Transverse colon (tissue), 4 donors: ENCODE measurements at regions not wholly inside any gene's neighbourhood (a gene's known extent, or its start where the extent isn't known, plus 50 kb on each side); places are given as distances from the start of the nearest gene placed in this dataset.
"Not testable (repeated sequence)": the region's sequence is repeated elsewhere in the genome, so short reads cannot be mapped to it uniquely, and the experiment has no call there.

Source experiments
- DNase-seq: peaks from one replicate; pipeline ENCODE4 v3.0.0-alpha.2; 2019
- H3K27ac ChIP-seq, 4 donors: fragments of 200-600 bp; sonication (generic); 2 replicates each; pipeline ENCODE4 v1.5.1; 2016 to 2018; ENCODE audit warnings: inconsistent platforms in 4 of 4
- H3K27me3 ChIP-seq: fragments of 200-600 bp; sonication (generic); 2 replicates; pipeline ENCODE4 v1.5.1; 2017; ENCODE audit warnings: inconsistent platforms
- H3K36me3 ChIP-seq, 4 donors: fragments of 200-600 bp; sonication (generic); 2 replicates each; pipeline ENCODE4 v1.5.1; 2017 to 2019; ENCODE audit warnings: inconsistent platforms in 4 of 4
- H3K4me1 ChIP-seq, 4 donors: fragments of 200-600 bp; sonication (generic); 2 replicates each; pipeline ENCODE4 v1.5.1; 2017 to 2020; ENCODE audit warnings: inconsistent platforms in 4 of 4
- H3K4me3 ChIP-seq, 4 donors: fragments of 200-600 bp; sonication (generic); 1 replicate in 1 of 4; 2 replicates in 3 of 4; pipeline versions ENCODE4 v1.5.1 to v1.6.1; 2017 to 2019; ENCODE audit warnings: inconsistent platforms in 4 of 4
- H3K9me3 ChIP-seq, 2 donors: fragments of 200-600 bp; sonication (generic); 2 replicates each; pipeline ENCODE4 v1.5.1; 2017 to 2019; ENCODE audit warnings: inconsistent platforms in 2 of 2
- CTCF ChIP-seq, 5 experiments: fragments of 200-600 bp in 3 of 5; fragments of 450-650 bp in 2 of 5; sonication (generic) in 3 of 5; IDR thresholded peaks; 1 replicate in 2 of 5; 2 replicates in 3 of 5; pipeline ENCODE4 v1.5.1; 2016 to 2017; ENCODE audit warnings: antibody characterized with exemption in 5 of 5, inconsistent platforms in 3 of 5, mild to moderate bottlenecking in 2 of 5, moderate library complexity in 1 of 5
- EP300 ChIP-seq: sonication (generic); formaldehyde crosslinking; IDR thresholded peaks from one replicate; pipeline ENCODE4 v1.6.1; 2017; ENCODE audit warnings: antibody characterized with exemption, low read depth
- POLR2A ChIP-seq: fragments of 450-650 bp; IDR thresholded peaks from one replicate; pipeline ENCODE4 v1.6.1; 2016; ENCODE audit warnings: antibody characterized with exemption, mild to moderate bottlenecking, moderate library complexity
- POLR2AphosphoS5 ChIP-seq, 3 donors: sonication (generic); formaldehyde crosslinking; IDR thresholded peaks; one replicate each; pipeline ENCODE4 v1.6.1; 2016; ENCODE audit warnings: antibody characterized with exemption in 3 of 3
- WGBS, 2 donors: methylation state at CpG; one replicate each; pipeline ENCODE4 v1.1.5; 2018; ENCODE audit warnings: low coverage in 1 of 2; 5-methylcytosine and 5-hydroxymethylcytosine counted together
- in situ Hi-C, 4 donors: fragments of 200-750 bp; cut with MboI; loops; one replicate each; pipeline versions ENCODE4 v1.15.0 to v1.15.1; 2017; ENCODE audit warnings: low sequenced_read_pairs in 3 of 4, low pct_ligation_motif_present in 1 of 4, low pct_unique_long_range_greater_than_20kb in 1 of 4
- intact Hi-C: fragments of 100-400 bp; cut with DNase I; formaldehyde crosslinking; loops from one replicate; pipeline ENCODE4 v1.15.1; 2023; ENCODE audit warnings: low total_unique reads

- H3K4me1 ChIP-seq: peaks cover 0 to 29% (median 1%) of the 10 kb centered on the region in 4 donors
- H3K27me3 ChIP-seq: no peaks in the 10 kb centered on the region
- H3K27ac ChIP-seq: peak overlapping the region; percentile 79 to 86 (median 85)
- TF ChIP-seq POLR2A (no peak), POLR2AphosphoS5 (IDR thresholded peaks at IDR 0.05) (peak in 2 of 3 donors; percentile 53 to 65), CTCF (IDR thresholded peaks at IDR 0.05) (no peak)
- no peak overlapping the region for H3K4me3 ChIP-seq
- DNase-seq: peak; percentile 48
- intact Hi-C loops: loop anchor here (10.0 kb wide), 1 partner anchor 264 kb away; no protein-coding TSS in a partner anchor
- H3K36me3 ChIP-seq: no peaks in the 10 kb centered on the region
- in situ Hi-C loops: loop anchor here in 1 of 4 donors (10.0 kb wide), 1 partner anchor 264 kb away; no protein-coding TSS in a partner anchor
- H3K9me3 ChIP-seq: no peaks in the 10 kb centered on the region
Measured at GRCh38 chr2:188788621-188789020, 185.6 kb upstream of the COL3A1 start.

GRCh38 chr2:188789951-188790350 is 184.2 kb upstream of the COL3A1 start:
- intact Hi-C loops (loop anchor here (10.0 kb wide), 1 partner anchor 265 kb away; no protein-coding TSS in a partner anchor), in situ Hi-C loops (loop anchor here in 1 of 4 donors (10.0 kb wide), 1 partner anchor 265 kb away; no protein-coding TSS in a partner anchor)
- Histone ChIP-seq H3K27me3 (no peaks in the 10 kb centered on the region), H3K27ac (peak overlapping the region in 3 of 4 donors; percentile 16 to 25 (median 18)), H3K36me3 (no peaks in the 10 kb centered on the region), H3K4me3 (no peak overlapping the region), H3K4me1 (peaks cover 0 to 29% (median 1%) of the 10 kb centered on the region in 4 donors), H3K9me3 (no peaks in the 10 kb centered on the region)
- 85 to 88% methylated on average over 1 of the region's 1 CpG for WGBS, 2 donors
- DNase-seq: no peak
- TF ChIP-seq CTCF (IDR thresholded peaks at IDR 0.05) (no peak), POLR2A (no peak), EP300 (no peak), POLR2AphosphoS5 (IDR thresholded peaks at IDR 0.05) (no peak)

- H3K27ac ChIP-seq, H3K27me3 ChIP-seq, intact Hi-C loops, DNase-seq, H3K9me3 ChIP-seq, H3K36me3 ChIP-seq, H3K4me1 ChIP-seq, H3K4me3 ChIP-seq, in situ Hi-C loops: not testable (repeated sequence)
- WGBS, 2 donors: 90 to 92% methylated on average over 2 to 4 of the region's 4 CpGs
Measured at GRCh38 chr2:188794453-188794852, 179.7 kb upstream of the COL3A1 start.

GRCh38 chr2:188795762-188796161 is 178.4 kb upstream of the COL3A1 start:
- no peaks in the 10 kb centered on the region for H3K9me3 ChIP-seq
- intact Hi-C loops (no loop called here), in situ Hi-C loops (no loop called here)
- no peaks in the 10 kb centered on the region for H3K36me3 ChIP-seq
- no peaks in the 10 kb centered on the region for H3K27me3 ChIP-seq
- TF ChIP-seq CTCF (IDR thresholded peaks at IDR 0.05) (no peak), POLR2A (no peak), EP300 (no peak), POLR2AphosphoS5 (IDR thresholded peaks at IDR 0.05) (no peak)
- DNase-seq: no peak
- H3K27ac ChIP-seq: no peak overlapping the region
- no peak overlapping the region for H3K4me3 ChIP-seq
- H3K4me1 ChIP-seq: no peaks in the 10 kb centered on the region

- no peak for TF ChIP-seq CTCF (IDR thresholded peaks at IDR 0.05)
- TF ChIP-seq EP300: no peak
- no peak for TF ChIP-seq POLR2A
- no peak for TF ChIP-seq POLR2AphosphoS5 (IDR thresholded peaks at IDR 0.05)
- intact Hi-C loops: no loop called here
- no peak for DNase-seq
- Histone ChIP-seq H3K27me3 (no peaks in the 10 kb centered on the region), H3K4me1 (no peaks in the 10 kb centered on the region), H3K4me3 (no peak overlapping the region), H3K9me3 (no peaks in the 10 kb centered on the region), H3K27ac (no peak overlapping the region), H3K36me3 (no peaks in the 10 kb centered on the region)
- in situ Hi-C loops: no loop called here
- 79 to 86% methylated on average over 4 of the region's 4 CpGs for WGBS, 2 donors
Measured at GRCh38 chr2:188797371-188797770, 176.8 kb upstream of the COL3A1 start.
